ENCODE measurements at regions not wholly inside any gene's neighbourhood (a gene's known extent, or its start where the extent isn't known, plus 50 kb on each side); places are given as distances from the start of the nearest gene placed in this dataset.

DNA sequence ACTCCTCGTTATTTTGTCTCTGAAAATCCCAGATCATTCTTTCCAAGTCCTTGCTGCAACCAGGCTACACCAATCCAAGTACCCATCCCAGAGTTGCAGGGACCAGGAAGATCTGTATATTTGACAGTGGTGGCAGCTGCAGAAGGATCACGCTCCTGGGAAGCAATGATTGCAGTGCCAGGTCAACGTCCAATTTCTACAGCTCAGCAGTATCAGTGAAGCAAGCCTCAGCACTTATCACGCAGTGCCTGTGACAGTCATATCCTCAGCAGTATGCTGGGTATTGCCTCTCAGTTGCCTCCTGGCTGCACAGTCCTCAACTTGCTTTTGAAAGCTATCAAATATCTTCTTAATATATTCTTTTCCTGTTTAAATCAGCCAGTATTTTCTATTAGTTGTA is 66.7 kb downstream of the BARHL2 start:
- no peak for DNase-seq (ENCODE audit: low spot score)

DNA sequence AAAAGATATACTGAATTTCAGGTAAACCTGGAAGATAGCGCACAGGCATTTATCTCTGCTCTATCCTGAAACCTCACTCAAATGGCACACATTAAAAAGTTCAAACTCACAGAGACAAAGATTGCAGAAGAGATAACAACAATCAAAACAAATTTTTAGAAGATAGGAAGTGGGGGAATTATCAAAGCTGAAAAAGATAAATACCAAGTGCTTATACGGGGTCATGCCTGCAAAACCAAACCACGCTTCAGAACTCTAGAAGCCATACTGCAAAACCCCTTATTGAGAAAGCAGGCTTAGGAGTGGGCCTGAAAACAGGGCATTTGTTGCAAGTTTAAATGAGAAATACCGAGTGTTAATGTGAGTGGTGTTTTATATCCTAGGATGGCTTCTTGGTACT is 76.8 kb downstream of the BARHL2 start:
- no peak for DNase-seq (ENCODE audit: low spot score)

DNA sequence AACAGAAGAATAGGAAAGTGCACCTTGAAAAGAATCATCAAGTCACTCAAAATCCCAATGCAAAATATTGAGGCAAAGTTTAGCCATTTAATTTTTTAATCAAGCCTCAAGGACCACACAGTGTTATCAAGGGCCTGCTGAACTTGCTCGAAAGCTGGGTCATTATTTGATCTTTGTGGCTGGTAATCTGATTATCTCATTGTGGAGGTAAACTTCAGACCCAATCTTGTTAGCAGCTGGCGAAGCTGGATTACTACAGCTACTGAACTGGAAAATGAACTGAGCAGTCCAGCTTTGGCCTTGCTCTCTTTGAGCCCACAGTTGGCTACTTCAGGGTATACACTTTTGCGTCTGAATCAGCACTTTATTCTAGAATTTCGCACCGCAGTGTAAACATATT is 94.4 kb downstream of the BARHL2 start:
- no peak for DNase-seq (ENCODE audit: low spot score)

DNA sequence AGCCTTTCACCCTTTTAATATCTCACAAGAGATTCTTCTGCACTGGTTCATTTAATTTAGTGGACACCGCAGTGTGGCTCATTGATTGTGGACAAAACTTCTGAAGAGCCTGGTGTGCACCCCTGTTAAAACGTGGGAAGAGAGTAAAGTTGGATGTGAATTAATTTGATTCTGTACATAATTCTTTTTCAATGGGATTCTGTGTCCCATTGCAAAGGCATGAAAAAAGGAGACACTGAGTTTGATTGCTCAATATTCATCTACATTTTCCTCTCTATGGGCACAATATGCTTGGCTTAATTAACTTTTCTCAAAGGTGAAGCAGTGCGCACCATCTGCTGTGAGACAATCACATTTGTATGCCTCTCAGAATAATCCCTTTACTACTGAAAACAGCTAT is 95.1 kb downstream of the BARHL2 start:
- DNase-seq (ENCODE audit: low spot score): no peak

DNA sequence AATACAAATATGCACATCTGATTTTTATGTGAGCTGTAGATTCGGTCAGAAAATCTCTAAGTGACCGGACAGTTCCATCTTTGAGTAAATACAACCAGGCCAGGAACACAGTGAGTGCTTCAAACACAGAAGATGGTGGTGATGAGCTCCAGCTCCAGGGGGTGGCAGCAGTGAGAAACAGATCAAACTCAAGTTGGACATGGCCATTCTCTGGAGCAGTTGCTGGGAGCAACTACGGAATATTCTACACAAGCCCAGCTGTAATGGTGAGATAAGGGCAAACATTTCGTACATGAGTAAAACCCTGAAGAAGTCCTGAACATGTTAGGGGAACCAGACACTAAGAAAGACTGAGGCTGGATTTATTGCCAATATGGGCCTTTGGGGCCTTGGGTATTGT is 100.7 kb downstream of the BARHL2 start:
- DNase-seq (ENCODE audit: low spot score): no peak

DNA sequence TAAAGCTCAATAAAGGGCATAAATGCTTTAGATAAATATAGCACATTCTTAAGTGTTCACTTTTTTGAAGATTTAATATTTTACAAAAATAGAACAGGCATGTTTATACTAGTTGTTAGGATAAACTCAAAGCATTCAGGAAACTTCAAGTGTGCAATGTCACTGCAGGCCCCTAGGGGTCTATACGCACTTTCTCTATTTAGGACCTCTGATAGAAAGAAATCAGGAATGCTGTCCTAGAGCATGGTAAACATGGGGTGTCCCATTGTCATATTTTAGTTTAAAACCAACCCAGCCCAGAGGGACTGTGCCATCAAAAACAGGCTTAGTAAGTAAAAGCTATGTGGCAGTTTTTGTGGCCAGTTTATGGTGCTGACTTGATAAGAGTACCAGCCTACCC is 102.2 kb downstream of the BARHL2 start:
- DNase-seq (ENCODE audit: low spot score): no peak

DNA sequence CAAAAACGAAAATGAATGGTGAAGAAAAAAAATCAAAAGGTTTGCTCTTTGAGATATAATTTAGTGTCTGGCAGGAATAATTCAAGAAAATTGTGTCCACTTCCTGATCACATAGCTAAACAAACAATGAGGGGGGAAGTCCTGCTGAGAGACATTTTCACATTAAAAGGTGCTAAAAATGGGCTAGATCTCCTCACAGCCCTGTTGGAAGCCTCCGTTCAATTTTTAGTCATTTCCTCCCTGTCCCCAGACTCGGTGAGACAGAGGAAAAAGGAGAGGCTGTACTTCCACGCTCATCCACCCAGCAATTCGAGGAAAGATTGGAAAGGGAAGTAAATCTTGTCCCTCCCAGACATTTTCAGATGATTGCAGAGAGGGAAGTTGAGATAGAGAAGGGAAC is 103.7 kb downstream of the BARHL2 start:
- no peak for DNase-seq (ENCODE audit: low spot score)

DNA sequence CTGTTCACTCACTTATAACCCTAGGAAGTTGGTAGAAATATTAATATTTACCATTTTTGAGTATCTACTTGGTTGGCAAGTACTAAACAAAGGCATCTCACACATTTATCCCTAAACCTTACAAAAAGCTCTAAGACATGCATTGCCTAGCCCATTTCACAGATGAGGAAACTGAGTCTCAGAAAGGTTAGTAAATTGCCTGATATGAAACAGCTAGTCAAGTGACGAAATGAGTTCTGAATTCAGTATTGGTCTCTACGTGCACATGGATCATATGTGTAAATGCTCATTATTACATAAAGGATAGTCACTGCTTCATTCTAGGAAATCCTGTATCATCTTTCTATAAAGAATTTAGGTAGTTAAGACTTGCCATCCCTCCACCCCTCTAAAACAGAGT is 105.1 kb downstream of the BARHL2 start:
- DNase-seq (ENCODE audit: low spot score): no peak

DNA sequence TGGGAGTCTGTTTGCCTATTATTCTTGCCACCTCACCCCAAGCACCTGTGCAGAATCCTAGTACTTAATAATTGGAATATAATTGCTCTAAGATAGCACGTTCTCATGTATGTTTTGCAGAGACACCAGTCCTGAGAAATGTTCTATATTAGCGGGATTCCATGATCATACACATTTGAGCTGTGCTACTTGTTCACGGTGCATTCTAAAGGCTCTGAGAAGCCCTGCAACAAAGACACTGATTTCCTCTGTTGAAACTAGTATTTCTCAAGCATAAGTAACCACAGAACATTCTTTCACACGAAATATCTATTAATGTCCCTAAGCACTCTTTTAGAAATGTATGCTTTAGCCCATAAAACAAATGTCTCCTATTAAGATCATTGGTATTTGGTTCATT is 109.4 kb downstream of the BARHL2 start:
- DNase-seq (ENCODE audit: low spot score): no peak

DNA sequence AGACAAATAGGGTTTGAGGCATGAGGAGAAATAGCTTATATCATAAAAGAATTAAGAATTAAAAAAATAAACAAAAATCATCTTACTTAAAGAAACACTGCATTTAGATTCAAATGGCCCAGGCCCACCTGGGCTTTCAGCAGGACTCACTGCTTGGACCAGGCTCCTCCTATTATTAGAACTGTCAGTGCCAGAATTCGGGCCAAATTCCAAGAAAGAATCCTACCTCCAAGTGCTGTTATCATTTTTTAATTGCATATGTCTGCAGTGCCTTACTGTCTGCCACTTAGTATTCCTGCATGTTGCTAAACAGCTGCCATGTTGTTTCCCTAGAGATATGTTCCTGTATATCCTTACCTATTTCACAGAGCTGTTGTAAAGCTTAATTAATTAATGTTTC is 112.0 kb downstream of the BARHL2 start:
- DNase-seq (ENCODE audit: low spot score): no peak

DNA sequence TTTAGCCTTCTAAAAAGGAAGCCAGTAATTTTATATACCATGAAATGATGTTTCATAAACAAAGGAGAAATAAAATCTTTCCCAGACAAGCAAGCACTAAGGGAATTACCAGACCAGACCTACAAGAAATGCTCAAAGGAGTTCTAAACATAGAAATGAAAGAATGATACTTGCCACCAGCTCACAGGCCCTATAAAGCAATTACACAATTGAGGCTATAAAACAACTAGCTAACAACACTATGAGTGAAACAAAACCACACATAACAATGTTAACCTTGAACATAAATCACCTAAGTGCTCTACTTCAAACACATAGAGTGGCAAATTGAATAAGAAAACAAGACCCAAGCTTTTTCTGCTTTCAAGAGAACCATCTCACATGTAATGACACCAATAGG is 123.8 kb downstream of the BARHL2 start:
- DNase-seq (ENCODE audit: low spot score): no peak

DNA sequence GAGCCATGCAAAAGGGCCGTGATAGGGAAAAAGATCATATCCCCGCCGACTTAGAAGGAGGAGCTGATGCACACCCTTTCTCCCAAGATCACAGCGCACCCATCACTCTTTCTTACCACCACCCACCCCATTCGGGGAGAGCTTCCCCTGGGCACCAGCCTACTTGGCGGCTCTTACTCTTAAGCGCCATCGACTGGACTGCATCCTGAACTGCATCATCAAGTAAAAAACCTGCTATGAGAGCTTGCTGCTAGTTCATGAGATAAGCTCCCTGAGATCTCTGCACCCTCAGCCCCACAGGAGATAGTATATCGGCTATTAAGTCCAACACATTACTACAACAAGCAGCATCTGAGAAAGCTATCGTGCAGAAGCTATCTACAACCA is 125.1 kb downstream of the BARHL2 start:
- DNase-seq (ENCODE audit: low spot score): no peak

DNA sequence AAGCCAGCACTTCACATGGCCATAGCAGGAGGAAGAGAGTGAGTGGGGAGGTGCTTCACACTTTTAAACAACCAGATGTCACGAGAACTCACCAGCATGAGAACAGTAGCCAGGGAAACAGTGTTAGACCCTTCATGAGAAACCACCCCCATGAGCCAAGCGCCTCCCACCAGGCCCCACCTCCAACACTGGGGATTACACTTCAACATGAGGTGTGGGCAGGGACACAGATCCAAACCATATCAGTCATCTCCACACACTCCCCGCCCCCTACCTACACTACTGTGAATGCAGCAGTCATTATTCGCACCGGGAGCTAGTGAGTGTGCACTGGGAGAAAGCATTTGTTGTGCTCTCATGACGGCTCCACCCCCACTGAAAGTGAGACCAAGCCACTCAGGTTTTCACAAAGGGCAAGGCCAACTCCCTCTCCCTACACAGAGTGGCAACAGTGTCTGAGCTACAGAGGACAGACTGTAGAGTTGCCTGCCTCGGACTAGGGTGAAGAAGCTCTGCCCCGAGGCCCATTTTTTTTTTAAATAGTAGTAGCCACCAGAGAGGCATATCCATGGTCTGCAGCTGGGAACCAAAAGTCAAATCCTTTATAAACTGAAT is 125.6 kb downstream of the BARHL2 start:
- DNase-seq (ENCODE audit: low spot score): no peak

DNA sequence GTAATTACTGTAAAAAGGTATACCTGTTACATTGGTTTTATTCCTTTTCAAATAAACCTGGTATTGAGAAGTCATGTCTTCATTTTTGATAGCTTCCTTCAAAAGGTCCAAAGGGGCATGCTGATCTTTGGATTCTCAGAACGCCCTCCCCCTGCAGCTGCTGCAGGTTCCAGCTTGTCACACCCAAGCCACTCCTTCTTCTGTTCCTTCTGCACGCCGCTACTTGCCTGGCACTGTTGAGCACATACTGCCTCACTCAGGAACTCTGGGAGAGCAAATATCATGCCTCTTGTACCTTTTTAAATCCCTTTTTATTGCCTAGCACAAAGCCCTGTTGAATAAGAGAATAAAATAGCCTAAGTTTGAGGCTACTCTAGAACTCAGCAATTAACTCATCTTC is 136.9 kb downstream of the BARHL2 start:
- no peak for DNase-seq (ENCODE audit: low spot score)

DNA sequence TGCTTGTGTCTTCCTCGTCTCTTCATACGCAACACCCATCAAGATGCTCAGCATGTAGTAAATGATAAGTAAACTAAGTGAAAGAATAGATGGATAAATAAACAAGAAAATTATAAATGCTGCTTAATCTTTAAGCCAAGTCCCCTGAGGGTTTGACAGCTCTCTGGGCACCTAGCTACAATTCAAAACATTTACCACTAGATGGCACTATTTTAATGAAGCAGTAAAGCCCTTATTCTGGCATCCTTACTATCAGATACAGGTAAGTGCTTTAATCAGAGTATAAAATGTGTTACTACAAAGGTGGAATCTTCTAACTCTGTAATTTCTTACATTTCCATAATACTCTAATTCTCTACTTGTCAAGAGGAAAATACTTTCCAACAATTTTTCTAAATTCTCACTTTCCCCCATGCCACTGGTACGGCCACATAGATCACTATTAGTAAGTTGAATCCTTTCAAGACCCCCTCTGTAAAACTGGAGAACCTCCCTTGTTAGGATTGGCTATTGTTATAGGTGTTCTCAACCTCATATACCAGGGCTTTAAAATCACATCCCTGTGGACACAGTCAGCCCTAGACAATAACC is 137.8 kb downstream of the BARHL2 start:
- DNase-seq (ENCODE audit: low spot score): peak; percentile 46

DNA sequence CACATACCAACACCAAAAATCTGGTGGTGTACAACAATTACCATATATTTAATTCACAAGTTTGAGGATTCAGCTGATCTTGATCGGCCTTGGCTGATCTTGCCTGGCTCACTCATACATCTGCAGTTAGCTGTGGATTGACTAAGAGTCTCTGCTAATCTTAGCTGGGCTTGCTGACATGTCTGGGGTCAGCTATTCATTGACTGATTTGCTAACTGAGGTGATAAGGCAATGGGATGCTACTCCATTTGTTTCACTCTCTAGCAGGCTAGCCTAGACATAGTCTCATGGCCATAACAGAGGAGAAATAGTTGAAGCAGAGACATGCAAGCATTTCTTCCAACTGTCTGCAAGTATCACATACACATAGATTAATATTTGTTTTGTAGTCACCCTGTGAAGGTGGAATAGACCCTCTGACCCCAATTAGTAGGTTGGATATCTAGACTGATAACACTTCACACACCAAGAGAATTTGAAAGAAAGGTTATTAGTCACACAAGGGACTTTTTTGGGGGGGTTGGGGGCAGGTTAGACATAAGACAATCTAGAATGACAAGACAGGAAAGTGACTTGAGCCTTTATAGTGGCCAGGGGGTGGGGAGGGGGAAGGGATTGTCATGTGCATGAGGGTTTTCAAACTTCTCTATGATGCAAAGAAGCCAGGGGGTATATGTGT is 142.3 kb downstream of the BARHL2 start:
- no peak for DNase-seq (ENCODE audit: low spot score)

DNA sequence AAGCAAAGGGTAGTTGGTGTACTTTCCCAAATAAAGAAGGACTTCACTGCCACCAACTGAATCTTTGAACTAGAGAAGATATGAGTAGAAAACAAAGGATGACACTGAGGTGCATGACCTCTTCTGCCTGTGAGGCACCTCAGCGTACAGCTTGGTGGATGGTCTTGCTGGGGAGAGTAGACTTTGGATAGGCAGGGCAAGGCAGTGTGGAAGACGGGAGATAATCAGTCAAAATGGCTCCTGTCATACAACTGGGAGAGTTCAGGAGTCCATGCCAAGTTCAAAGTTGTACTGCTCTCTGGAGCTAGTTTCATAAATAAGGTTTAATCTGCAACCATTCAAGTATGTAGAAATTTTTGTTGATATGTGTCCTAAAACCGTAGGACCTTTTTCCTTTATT is 143.4 kb downstream of the BARHL2 start:
- no peak for DNase-seq (ENCODE audit: low spot score)

DNA sequence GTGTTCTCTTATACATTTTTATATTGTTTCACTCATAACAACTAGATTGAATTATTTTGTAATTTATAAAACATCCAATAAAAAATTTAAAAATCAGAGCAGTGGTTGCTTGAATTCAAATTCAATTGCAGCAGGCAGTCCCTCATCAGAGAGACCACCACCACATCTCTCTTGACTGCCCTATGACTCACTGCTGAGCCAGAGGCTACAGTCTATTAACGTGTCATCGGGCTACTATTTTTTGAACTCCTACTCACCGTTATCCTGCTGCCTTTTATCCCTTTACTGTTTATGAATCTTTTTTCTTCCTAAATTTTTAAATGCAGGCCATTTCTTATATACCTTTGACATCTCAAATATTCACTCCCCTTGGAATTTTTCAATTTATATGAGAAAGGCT is 144.7 kb downstream of the BARHL2 start:
- DNase-seq (ENCODE audit: low spot score): no peak

DNA sequence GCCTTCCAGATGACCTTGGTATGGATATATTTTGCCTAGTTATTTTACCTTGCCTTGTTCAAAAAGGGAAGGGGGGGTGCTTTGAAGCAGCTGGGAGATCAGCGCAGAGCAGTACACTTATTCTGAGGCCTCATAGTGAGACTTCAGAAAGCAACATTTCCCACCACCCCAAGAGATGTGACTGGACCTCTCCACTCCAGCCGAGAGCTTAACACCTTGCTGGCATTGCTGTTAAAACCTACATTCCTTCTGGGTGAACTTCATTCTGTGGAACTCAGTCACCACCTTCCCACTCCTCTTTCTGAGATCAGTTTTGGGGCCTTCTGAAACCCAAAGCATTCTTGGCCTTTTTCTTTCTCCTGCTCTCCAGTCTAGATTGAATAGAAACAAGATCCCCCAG is 148.7 kb downstream of the BARHL2 start:
- no peak for DNase-seq (ENCODE audit: low spot score)

DNA sequence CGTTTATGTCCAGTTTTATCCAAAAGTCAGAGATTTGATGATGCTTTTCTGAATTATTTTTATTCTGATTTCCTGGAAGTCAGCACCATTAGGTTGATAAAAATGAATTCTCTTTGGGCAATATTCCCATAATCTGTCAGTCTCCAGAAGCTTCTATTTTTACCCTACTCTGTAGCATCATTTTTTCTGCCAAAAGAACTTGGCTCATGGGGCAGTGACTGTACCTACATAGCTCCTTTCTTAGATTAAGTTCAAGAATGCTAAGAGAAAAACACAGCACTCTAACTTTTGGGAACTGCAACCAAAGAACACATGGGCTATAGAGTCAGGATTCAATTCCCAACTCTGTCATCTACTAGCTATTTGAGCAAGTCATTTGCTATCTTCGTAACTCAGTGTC is 152.9 kb downstream of the BARHL2 start:
- no peak for DNase-seq (ENCODE audit: low spot score)

DNA sequence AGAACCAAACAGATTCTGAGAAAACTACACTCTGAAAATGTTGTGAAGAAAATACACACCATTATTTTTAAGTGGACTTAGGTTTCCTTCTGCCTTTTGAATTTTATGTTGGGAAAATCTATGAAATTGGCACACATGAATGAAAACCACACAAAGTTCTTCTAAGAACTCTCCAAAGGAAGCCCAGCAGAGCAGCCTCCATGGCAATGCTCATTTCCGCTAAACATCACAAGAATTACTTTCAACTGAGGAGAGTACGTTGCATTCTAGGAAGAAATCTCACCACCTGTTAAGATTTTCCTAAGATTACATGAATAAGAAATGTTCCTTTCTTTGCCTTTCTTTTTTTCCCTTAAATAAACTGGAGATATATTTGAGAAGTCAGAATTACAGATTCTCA is 154.2 kb downstream of the BARHL2 start:
- DNase-seq (ENCODE audit: low spot score): no peak

DNA sequence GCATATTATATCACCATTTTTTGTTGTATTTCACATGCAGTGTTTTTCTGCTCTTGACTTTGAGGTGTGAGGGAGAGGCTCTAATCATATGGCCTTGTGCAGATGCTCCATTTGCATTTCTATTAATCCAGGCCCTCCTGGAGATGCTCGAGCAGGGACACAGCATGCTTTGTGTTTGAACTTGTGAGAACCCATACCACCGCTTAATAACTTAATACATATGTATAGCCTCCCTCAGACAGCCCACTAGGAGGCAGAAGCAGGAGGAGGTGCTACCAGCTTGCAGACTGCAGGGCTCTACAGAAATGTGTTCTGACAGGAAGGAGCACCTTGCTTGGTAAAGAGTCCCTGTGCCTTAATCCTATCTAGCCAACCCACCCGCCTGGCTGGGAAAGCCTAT is 155.2 kb downstream of the BARHL2 start:
- no peak for DNase-seq (ENCODE audit: low spot score)

DNA sequence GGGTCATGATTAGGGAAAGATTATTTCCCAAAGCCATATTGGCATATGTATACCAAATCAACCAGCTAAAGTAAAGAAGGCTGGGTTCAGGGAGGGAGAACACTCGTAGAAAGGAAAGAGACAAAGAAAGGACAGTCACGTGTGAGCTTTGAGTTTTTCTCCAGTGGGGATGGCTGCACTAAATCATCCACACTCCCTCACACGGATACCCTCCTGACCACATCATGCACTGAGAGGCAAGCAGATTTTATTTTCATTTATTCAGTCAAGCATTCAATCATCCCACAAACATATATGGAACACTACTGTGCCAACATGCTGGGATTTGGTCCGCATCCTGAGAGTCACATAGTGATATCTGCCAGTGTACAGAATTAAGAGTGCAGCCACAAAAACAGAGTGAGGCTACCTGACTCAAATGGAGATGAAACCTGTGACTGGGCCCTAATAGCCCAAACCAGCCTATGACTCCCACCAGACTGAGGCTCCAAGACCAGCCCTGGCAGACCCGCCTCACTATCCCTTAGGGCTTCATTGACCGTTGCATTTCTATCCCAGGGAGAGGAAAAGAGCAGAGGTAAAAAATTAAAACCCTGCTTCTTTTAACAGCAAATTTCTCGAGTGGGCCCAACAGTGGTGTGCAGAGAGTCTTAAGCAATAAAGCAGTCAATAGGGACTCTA is 155.9 kb downstream of the BARHL2 start:
- DNase-seq (ENCODE audit: low spot score): no peak

All from AG08396 (cell line).